ENCODE measurements at regions not wholly inside any gene's neighbourhood (a gene's known extent, or its start where the extent isn't known, plus 50 kb on each side); places are given as distances from the start of the nearest gene placed in this dataset.

GRCh38 chr21:16087523-16087922 is 357.7 kb downstream of the USP25 start:
- Mint-ChIP-seq H3K4me1 (peaks cover 21% of the 10 kb centered on the region), H3K36me3 (peaks cover 15% of the 10 kb centered on the region)
- no peak for DNase-seq (ENCODE audit: low spot score in 2 of 2, unreplicated experiment in 2 of 2)

GRCh38 chr21:16088056-16088455 is 358.3 kb downstream of the USP25 start:
- TF ChIP-seq CTCF (IDR thresholded peaks at IDR 0.05; ENCODE audit: unreplicated experiment), result no peak
- no peaks in the 10 kb centered on the region for H3K27me3 Mint-ChIP-seq (ENCODE audit: low read depth)
- H3K4me3 Mint-ChIP-seq, result no peak overlapping the region
- peaks cover 15% of the 10 kb centered on the region for H3K36me3 Mint-ChIP-seq
- H3K27ac Mint-ChIP-seq, result no peak overlapping the region
- peaks cover 4% of the 10 kb centered on the region for H3K9me3 Mint-ChIP-seq
- H3K4me1 Mint-ChIP-seq, result peaks cover 21% of the 10 kb centered on the region
- no peak for DNase-seq (ENCODE audit: low spot score in 2 of 2, unreplicated experiment in 2 of 2)

More at GRCh38 chr21:16087523-16087922, 357.7 kb downstream of the USP25 start:
- Mint-ChIP-seq H3K27me3 (ENCODE audit: low read depth) (no peaks in the 10 kb centered on the region), H3K4me3 (no peak overlapping the region), H3K9me3 (peaks cover 4% of the 10 kb centered on the region), H3K27ac (no peak overlapping the region)
- no peak for TF ChIP-seq CTCF (IDR thresholded peaks at IDR 0.05; ENCODE audit: unreplicated experiment)

- Mint-ChIP-seq H3K4me1 (peaks cover 4% of the 10 kb centered on the region), H3K36me3 (peaks cover 24% of the 10 kb centered on the region), H3K9me3 (peaks cover 21% of the 10 kb centered on the region), H3K27ac (no peak overlapping the region), H3K27me3 (ENCODE audit: low read depth) (no peaks in the 10 kb centered on the region), H3K4me3 (no peak overlapping the region)
- no peak for DNase-seq (ENCODE audit: low spot score in 2 of 2, unreplicated experiment in 2 of 2)
- no peak for TF ChIP-seq CTCF (IDR thresholded peaks at IDR 0.05; ENCODE audit: unreplicated experiment)
These were observed 365.2 kb downstream of the USP25 start for GRCh38 chr21:16095005-16095404.

- no peak for DNase-seq (ENCODE audit: low spot score in 2 of 2, unreplicated experiment in 2 of 2)
- TF ChIP-seq CTCF (IDR thresholded peaks at IDR 0.05; ENCODE audit: unreplicated experiment), result no peak
- peaks cover 36% of the 10 kb centered on the region for H3K9me3 Mint-ChIP-seq
- H3K36me3 Mint-ChIP-seq, result peaks cover 36% of the 10 kb centered on the region
- H3K27me3 Mint-ChIP-seq (ENCODE audit: low read depth), result no peaks in the 10 kb centered on the region
- H3K4me1 Mint-ChIP-seq, result peaks cover 4% of the 10 kb centered on the region
- H3K27ac Mint-ChIP-seq, result peak overlapping the region; percentile 39
- no peak overlapping the region for H3K4me3 Mint-ChIP-seq
These were observed 367.2 kb downstream of the USP25 start for GRCh38 chr21:16096988-16097387.

- Mint-ChIP-seq H3K27me3 (ENCODE audit: low read depth) (no peaks in the 10 kb centered on the region), H3K9me3 (peaks cover 36% of the 10 kb centered on the region), H3K4me1 (peaks cover 6% of the 10 kb centered on the region), H3K27ac (peak overlapping the region; percentile 35), H3K4me3 (no peak overlapping the region), H3K36me3 (peaks cover 36% of the 10 kb centered on the region)
- TF ChIP-seq CTCF (IDR thresholded peaks at IDR 0.05; ENCODE audit: unreplicated experiment), result no peak
- no peak for DNase-seq (ENCODE audit: low spot score in 2 of 2, unreplicated experiment in 2 of 2)
These were observed 372.3 kb downstream of the USP25 start for GRCh38 chr21:16102113-16102512.

GRCh38 chr21:16108561-16109075 is 378.8 kb downstream of the USP25 start:
- TF ChIP-seq CTCF (IDR thresholded peaks at IDR 0.05; ENCODE audit: unreplicated experiment), result no peak

More at GRCh38 chr21:16108561-16109075, 378.8 kb downstream of the USP25 start:
- H3K27ac Mint-ChIP-seq, result no peak overlapping the region
- DNase-seq (ENCODE audit: low spot score in 2 of 2, unreplicated experiment in 2 of 2), result no peak
- no peaks in the 10 kb centered on the region for H3K27me3 Mint-ChIP-seq (ENCODE audit: low read depth)
- H3K36me3 Mint-ChIP-seq, result peaks cover 38% of the 10 kb centered on the region
- peaks cover 13% of the 10 kb centered on the region for H3K4me1 Mint-ChIP-seq
- H3K4me3 Mint-ChIP-seq, result no peak overlapping the region
- H3K9me3 Mint-ChIP-seq, result peaks cover 28% of the 10 kb centered on the region

All from mesothelial cell of epicardium (in vitro differentiated cells).